ENCODE measurements at regions not wholly inside any gene's neighbourhood (a gene's known extent, or its start where the extent isn't known, plus 50 kb on each side); places are given as distances from the start of the nearest gene placed in this dataset.
"Not testable (repeated sequence)": the region's sequence is repeated elsewhere in the genome, so short reads cannot be mapped to it uniquely, and the experiment has no call there.

- not testable (repeated sequence) for H3K27ac ChIP-seq; DNase-seq (ENCODE audit: low read depth, low spot score)
These were observed 66.2 kb downstream of the SYT15 start for GRCh38 chr10:46645110-46645509.

GRCh38 chr10:46646132-46646531 lies 67.2 kb downstream of the SYT15 start:
- not testable (repeated sequence) for DNase-seq (ENCODE audit: low read depth, low spot score); H3K27ac ChIP-seq

- DNase-seq (ENCODE audit: low read depth, low spot score); H3K27ac ChIP-seq: not testable (repeated sequence)
These were observed 72.0 kb downstream of the SYT15 start for GRCh38 chr10:46650967-46651366.

DNA sequence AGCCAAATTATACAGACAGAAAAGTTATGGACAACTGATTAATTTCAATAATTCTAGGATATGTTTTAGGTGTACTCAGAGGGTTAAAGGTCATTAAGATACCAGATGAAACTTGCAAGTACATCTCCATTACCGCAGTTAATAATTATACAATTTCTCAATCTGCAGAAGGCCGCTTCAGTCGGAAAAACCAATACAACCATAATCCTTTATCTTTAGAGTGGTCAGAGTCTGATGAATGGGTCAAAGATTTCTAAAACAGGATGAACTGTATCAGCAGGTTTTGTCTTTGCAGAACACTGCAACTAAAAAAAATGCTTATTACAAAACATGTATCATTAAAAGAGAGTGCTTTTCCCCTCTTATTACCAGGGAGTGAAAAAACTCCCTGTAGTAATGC lies 78.5 kb downstream of the SYT15 start:
- DNase-seq (ENCODE audit: low read depth, low spot score); H3K27ac ChIP-seq: not testable (repeated sequence)

DNA sequence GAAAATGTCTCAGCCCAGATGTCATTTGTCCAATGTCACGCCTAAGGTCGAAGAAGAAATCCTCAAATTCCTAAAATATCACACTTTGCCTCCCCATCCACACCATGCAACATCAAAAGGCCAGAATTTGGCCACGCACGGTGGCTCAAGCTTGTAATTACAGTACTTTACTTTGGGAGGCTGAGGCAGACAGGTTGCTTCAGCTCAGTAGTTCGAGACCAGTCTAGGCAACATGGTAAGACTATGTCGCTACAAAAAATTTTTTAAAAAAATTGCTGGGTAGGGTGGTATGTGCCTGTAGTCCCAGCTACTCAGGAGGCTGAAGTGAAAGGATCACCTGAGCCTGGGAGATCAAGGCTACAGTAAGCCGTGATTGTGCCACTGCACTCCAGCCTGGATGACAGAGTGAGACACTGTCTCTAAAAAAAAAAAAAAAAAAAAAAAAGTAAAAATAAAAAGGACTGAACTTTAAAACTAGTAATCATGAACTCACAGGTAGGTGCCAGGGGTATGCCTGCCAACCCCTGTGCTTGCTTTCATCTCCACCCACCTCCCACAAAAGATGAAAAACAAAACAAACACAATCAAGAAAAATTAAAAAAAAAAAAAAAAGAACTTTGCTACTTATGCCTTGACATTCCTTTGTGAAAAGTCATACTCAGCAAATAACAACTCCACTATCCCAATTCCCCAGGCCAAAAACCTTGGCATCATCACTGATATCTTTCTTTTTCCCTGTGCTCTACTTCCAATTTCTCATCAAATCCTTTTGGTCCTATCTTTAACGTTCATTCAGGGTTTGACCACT lies 81.3 kb downstream of the SYT15 start:
- H3K27ac ChIP-seq; DNase-seq (ENCODE audit: low read depth, low spot score): not testable (repeated sequence)

DNA sequence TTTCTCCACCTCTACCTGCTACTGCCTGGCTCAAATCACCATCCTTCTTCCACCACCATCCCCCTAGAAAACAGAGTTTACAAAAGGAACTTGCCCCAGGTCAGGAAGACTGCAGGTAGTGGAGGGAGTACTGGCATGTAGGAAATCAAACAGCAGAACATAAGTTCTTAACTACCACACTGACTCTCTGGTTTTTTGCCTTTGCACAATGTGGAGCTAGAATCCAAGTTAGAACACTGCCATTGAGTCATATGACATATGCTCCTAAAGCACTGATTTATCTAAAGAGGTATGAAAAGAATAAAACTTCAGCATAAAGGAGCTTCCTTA lies 81.9 kb downstream of the SYT15 start:
- DNase-seq (ENCODE audit: low read depth, low spot score); H3K27ac ChIP-seq: not testable (repeated sequence)

DNA sequence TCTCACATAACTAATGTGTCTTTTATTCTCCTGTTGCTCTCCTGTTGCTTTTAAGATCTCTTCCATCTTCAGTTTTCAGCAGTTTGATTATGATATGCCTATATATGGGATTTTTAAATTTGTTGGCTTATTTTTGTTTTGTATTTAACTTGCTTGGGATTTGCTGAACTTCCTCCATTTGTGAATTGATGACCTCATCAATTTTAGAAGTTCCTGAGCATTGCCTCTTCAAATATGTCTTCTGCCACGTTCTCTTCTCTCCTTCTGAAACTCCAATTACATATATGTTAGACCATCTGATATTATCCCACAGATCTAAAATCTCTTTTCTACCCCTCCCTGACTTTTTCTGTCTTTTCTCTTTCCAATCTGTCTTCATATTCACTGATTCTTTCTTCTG lies 86.6 kb downstream of the SYT15 start:
- DNase-seq (ENCODE audit: low read depth, low spot score), result not testable (repeated sequence)

GRCh38 chr10:46668357-46668997 lies 89.5 kb downstream of the SYT15 start:
- H3K27ac ChIP-seq; DNase-seq (ENCODE audit: low read depth, low spot score): not testable (repeated sequence)

More for the DNA sequence above, 86.6 kb downstream of the SYT15 start:
- H3K27ac ChIP-seq, result not testable (repeated sequence)

DNA sequence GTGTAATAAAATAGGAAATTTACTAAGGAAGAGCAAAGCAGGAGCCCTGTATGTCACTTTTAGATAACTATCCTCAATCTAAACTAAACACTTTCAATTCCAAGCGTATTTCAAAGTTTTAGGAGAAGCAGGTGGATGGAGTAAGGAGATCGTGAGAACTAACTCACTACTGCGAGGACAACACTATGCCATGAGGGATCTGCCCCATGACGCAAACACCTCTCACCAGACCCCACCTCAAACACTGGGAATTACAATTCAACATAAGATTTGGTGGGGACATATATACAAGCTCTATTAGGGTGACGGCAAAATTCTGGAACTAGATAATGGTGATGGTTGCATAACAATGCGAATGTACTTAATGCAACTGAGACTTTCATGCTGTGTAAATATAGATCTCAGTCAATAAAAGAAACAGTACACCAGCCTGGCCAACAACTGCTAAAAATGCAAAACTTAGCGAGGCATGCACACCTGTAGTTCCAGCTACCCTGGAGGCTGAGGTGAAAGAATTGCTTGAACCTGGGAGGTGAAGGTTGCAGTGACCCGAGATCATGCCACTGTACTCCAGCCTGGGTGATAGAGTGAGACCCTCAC lies 99.0 kb downstream of the SYT15 start:
- not testable (repeated sequence) for H3K27ac ChIP-seq; DNase-seq (ENCODE audit: low read depth, low spot score)

- not testable (repeated sequence) for H3K27ac ChIP-seq
These were observed 112.5 kb downstream of the SYT15 start for GRCh38 chr10:46691397-46691796.

GRCh38 chr10:46693218-46693617 lies 114.3 kb downstream of the SYT15 start:
- not testable (repeated sequence) for DNase-seq (ENCODE audit: low read depth, low spot score); H3K27ac ChIP-seq

More at GRCh38 chr10:46691397-46691796, 112.5 kb downstream of the SYT15 start:
- DNase-seq (ENCODE audit: low read depth, low spot score), result not testable (repeated sequence)

GRCh38 chr10:46717264-46717663 lies 138.3 kb downstream of the SYT15 start:
- not testable (repeated sequence) for DNase-seq (ENCODE audit: low read depth, low spot score); H3K27ac ChIP-seq

GRCh38 chr10:46718014-46718413 lies 139.1 kb downstream of the SYT15 start:
- DNase-seq (ENCODE audit: low read depth, low spot score); H3K27ac ChIP-seq: not testable (repeated sequence)

- DNase-seq (ENCODE audit: low read depth, low spot score); H3K27ac ChIP-seq: not testable (repeated sequence)
These were observed 141.5 kb downstream of the SYT15 start for GRCh38 chr10:46720386-46720785.

DNA sequence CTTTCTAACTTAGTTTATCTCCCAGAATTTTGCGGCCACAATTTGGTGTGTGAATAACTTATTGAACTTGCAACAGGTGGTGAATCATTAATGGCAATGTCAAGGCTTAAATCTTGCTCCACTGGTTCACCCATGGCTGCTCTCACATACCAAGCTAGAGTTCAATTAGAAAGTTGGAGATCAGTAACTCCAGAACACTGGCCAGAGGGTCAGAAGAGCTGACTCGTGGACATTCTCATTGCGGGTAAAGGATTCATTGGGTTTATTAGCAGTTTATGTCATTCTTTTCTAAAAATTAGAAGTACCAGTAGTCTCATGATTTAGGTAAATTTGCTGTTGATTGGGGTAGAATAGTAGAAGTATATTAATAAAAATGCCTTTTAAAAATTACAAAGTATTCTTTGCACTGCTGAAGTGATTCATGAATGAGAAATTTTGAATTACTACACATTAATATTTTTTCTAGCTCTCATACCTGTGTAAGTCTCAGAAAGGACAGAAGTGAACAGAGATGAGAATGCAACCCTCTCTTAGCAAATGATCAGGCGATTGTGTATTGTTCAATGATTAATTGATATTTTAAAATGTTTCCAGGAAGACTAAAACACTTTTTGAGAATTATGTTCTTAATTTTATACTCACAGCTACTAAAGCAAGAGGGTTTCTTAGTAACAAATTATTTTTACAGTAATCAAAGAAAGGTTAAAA lies 142.0 kb downstream of the SYT15 start:
- DNase-seq (ENCODE audit: low read depth, low spot score), result not testable (repeated sequence)

GRCh38 chr10:46724258-46724657 lies 145.3 kb downstream of the SYT15 start:
- DNase-seq (ENCODE audit: low read depth, low spot score); H3K27ac ChIP-seq: not testable (repeated sequence)

More for the DNA sequence above, 142.0 kb downstream of the SYT15 start:
- not testable (repeated sequence) for H3K27ac ChIP-seq

GRCh38 chr10:46728359-46728758 lies 149.4 kb downstream of the SYT15 start:
- not testable (repeated sequence) for DNase-seq (ENCODE audit: low read depth, low spot score); H3K27ac ChIP-seq

GRCh38 chr10:46730729-46731128 lies 151.8 kb downstream of the SYT15 start:
- H3K27ac ChIP-seq; DNase-seq (ENCODE audit: low read depth, low spot score): not testable (repeated sequence)

GRCh38 chr10:46733635-46734261 lies 154.8 kb downstream of the SYT15 start:
- DNase-seq (ENCODE audit: low read depth, low spot score); H3K27ac ChIP-seq: not testable (repeated sequence)

- H3K27ac ChIP-seq; DNase-seq (ENCODE audit: low read depth, low spot score): not testable (repeated sequence)
These were observed 155.3 kb downstream of the SYT15 start for GRCh38 chr10:46734262-46734642.
